Fibroblast of skin of right biceps (primary cell): ENCODE measurements at regions not wholly inside any gene's neighbourhood (a gene's known extent, or its start where the extent isn't known, plus 50 kb on each side); places are given as distances from the start of the nearest gene placed in this dataset.

Experiments used
- DNase-seq: peaks from one replicate; pipeline ENCODE4 v3.0.0-alpha.2; 2013

- no peak for DNase-seq
Observed at GRCh38 chr14:97546491-97547230, 749.5 kb downstream of the VRK1 start.

- no peak for DNase-seq
Observed at GRCh38 chr14:97550463-97550862, 753.3 kb downstream of the VRK1 start.

- DNase-seq = no peak
Observed at GRCh38 chr14:97554597-97554996, 757.4 kb downstream of the VRK1 start.

- no peak for DNase-seq
Observed at GRCh38 chr14:97564334-97564733, 767.2 kb downstream of the VRK1 start.

GRCh38 chr14:97571201-97571600 lies 774.0 kb downstream of the VRK1 start:
- no peak for DNase-seq

GRCh38 chr14:97571866-97572555 lies 774.8 kb downstream of the VRK1 start:
- no peak for DNase-seq

DNA sequence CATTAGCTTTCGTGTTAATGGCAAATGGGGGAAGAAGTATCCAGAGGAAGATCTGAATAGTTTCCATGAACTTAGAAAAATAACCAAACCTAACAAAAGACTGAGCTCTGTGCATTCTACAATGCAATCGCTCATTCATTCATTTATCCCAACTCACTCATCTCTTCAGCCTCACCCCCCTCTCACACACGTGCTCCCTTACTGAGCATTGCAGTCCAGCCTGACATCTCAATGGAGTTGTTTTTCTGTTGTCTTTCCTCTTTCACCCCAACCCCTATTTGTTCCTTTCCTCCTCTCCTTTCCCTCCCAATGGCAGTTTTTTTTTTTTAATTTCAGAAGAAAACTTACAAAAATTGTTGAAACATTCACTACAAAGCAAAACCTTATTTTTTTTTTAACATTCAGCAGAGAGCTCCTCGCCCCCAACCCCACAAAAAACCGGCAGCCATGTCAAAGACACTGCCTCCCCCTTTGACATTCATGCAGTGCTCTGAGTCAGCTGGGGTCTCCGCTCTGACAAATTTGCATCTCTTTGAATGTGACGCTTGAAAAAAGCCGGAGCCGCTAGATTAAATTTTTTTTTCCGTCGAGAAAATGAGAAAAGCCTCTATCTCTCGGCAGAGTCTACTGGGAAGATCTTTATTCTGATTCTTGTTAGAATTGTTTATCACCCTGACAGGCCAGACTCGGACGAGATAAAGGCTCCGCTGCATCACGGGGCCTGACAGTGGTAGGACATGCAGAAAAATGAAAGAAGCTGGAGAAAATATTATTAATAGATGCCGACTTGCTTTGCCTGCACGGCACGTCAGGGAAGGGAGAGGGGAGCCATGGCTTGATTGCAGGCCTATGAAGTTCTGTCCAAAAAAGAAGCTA lies 775.6 kb downstream of the VRK1 start:
- DNase-seq = no peak

DNA sequence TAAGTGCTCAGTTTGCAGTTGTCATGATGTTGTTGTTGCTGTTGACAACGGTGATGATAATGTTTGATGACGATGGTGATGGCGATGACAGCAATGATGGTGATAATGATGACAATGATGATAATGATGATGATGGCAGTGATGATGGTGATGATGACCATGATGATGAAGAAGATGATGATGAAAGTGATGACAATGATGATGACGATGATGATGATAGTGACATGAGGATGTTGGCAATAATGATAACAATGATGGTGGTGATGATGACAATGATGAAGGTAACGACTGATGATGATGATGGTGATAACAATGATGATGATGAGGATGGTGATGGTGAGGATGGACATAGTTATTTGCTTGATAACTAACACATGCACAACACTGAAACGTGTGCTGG lies 778.5 kb downstream of the VRK1 start:
- no peak for DNase-seq

DNA sequence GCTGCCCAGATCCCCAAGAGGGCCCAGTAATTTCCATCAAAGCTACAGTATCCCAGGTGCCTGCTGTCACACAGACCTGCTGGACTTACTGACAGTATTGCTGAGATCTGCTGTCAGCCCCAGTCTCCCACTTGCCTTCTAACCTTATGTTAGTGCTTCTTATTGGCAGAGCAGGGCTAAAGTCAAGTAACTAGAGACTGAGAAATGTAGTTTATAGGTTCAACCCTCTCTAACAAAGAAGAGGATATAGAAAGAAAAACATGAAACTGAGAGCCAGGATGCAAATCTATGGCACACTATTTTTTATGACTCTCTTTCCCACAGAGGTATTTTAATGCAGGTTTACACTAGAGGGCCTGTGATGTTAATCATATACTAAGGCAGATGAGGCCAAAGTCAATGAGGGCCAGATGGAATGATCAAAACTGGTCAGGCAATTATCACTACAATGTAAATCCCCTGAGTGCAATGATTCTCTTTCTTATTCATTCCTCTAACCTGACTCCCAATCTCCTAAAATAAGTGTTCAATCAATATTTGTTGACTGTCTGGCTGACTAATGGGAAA lies 781.9 kb downstream of the VRK1 start:
- no peak for DNase-seq

GRCh38 chr14:97581016-97581415 lies 783.8 kb downstream of the VRK1 start:
- peak; percentile 1 for DNase-seq

DNA sequence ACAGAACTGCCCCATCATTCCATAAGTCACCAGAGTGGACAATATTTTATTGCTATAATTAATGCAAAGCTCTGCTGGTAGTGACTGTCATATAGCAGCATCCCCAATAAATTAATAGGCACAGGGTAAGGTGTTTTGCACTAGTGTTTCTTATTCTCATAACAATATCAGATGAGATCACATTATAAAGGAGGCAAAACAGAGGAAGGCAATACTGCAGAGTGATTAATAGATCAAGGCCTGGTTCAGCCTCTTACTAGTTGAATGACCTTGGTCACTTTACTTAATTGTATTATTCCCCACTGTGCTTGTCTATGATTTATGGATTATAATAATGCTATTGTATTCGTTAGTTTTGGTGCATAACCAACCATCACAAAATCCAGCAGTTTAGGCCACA lies 784.8 kb downstream of the VRK1 start:
- no peak for DNase-seq

DNA sequence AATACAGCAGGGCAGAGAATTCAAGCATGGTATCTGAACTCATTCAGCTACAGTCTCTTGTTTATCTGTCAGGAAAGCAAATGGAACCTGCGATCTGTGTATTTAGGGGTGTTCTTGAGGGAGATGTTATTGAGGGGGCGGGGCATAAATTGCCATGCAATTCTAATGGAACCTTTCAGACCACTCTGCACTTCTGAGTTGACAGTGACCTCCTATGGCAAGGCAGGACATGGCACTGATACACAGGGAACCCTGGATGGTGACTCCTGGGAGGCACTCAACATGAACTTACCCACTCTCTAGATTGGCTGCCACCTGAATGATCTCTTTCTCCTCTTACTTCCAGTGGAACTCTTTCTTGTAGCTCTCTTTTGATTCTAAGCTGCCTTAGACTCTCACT lies 787.3 kb downstream of the VRK1 start:
- DNase-seq = no peak

- DNase-seq = no peak
Observed at GRCh38 chr14:97592341-97592980, 795.3 kb downstream of the VRK1 start.

GRCh38 chr14:97594306-97594705 lies 797.1 kb downstream of the VRK1 start:
- DNase-seq = no peak

GRCh38 chr14:97602438-97603117 lies 805.4 kb downstream of the VRK1 start:
- no peak for DNase-seq

- DNase-seq = no peak
Observed at GRCh38 chr14:97603201-97603600, 806.0 kb downstream of the VRK1 start.

DNA sequence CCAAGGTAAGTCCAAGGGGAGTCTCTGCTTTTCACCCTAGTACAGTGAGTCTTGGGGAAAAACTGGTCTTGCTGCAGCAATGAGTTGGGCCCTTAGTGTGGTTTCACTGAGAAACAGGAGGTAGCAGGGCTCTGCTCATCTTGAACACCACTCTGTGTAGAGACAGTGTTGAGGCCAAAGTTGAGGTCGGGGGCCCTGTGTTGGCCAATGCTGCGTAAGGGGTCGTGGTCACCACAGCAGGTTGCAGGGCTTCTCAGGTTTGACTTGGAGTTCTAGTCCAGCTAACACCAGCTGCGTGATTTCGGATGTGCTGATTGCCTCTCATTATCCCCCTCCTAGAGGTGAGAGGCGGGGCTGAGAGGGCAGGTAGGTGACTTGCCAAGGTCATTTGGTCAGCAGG lies 807.5 kb downstream of the VRK1 start:
- no peak for DNase-seq

- no peak for DNase-seq
Observed at GRCh38 chr14:97618401-97618800, 821.2 kb downstream of the VRK1 start.

GRCh38 chr14:97618917-97619690 lies 821.9 kb downstream of the VRK1 start:
- no peak for DNase-seq

GRCh38 chr14:97620066-97620465 lies 822.9 kb downstream of the VRK1 start:
- no peak for DNase-seq

DNA sequence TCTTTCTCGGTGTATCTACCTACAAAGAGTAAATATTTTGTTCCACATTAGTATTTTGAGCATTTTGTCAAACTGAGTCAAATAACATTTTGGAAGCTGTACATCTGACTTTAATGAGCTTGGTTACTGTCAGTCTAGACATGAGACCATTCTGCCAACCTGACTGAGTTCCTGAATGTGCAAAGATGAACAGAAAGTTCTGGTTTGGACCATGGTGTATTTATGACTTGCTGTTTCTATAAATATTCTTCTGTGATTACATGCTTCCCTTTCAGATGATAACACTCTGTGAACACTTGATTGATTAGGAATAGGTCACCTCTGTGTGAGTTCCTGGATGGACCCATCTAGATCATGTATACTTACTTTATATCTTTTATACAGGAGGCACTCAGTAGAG lies 827.8 kb downstream of the VRK1 start:
- DNase-seq = no peak
